ENCODE measurements at regions not wholly inside any gene's neighbourhood (a gene's known extent, or its start where the extent isn't known, plus 50 kb on each side); places are given as distances from the start of the nearest gene placed in this dataset.

DNA sequence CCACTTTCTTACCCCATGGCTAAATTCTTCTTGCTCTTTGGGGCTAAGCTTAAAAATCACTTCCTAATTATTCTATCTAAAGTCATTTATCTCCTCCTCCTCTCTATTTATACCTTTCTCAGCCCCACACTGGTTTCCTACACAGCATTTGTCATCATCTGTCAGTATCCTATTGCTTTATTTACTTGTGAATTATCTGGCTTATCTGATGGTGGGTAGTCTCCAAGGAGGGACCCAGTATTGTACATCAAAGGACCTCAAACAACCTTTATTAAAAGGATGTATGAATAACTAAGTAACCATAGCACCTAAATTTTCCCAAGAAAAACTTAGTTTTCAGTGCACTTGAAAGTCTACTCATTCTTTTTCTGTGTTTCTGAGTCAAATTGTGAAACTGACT is 332.7 kb upstream of the SNX7 start:
- Histone ChIP-seq H3K9me3 (ENCODE audit: low read length) (no peaks in the 10 kb centered on the region), H3F3A (ENCODE audit: low read length, unreplicated experiment) (peaks cover 10% of the 10 kb centered on the region), H3K4me2 (ENCODE audit: low read length) (0 out of 2 replicates have a peak overlapping the region, but pooled peaks have one; percentile 2), H3K9me2 (replicated peaks; ENCODE audit: low read length) (no peaks in the 10 kb centered on the region), H3K27me3 (ENCODE audit: low read length) (no peaks in the 10 kb centered on the region), H3K4me3 (ENCODE audit: low read length) (no peak overlapping the region), H2AFZ (ENCODE audit: low read length) (no peak overlapping the region), H3K36me3 (ENCODE audit: low read depth, low read length) (no peaks in the 10 kb centered on the region), H3K27ac (ENCODE audit: low read length) (peak overlapping the region; percentile 97), H3K79me2 (ENCODE audit: low read length) (no peaks in the 10 kb centered on the region), H4K20me1 (ENCODE audit: low read length) (no peaks in the 10 kb centered on the region), H3K4me1 (ENCODE audit: insufficient read depth, low read length) (peaks cover 87% of the 10 kb centered on the region), H3K9ac (ENCODE audit: low read length) (peak overlapping the region; percentile 6; the same call in 1 of the 2 replicates)
- CTCF ChIA-PET = no interaction called here
- DNase-seq (peak; percentile 64), ATAC-seq (no peak)
- TF ChIP-seq EZH2phosphoT487 (IDR thresholded peaks at IDR 0.05; ENCODE audit: borderline replicate concordance, low read length) = no peak
- no peak for TF ChIP-seq CTCF (conservative IDR thresholded peaks at IDR 0.05; ENCODE audit: low read depth, low read length)
- TF ChIP-seq EZH2 (IDR thresholded peaks at IDR 0.05; ENCODE audit: low read length, unreplicated experiment) = no peak
- POLR2A ChIA-PET (ENCODE audit: unreplicated experiment) = no interaction called here
- intact Hi-C loops (cut with micrococcal nuclease) = loop anchor here (10.0 kb wide), 2 partner anchors 404 to 1184 kb away; partner anchors contain the start of gene DPYD
- no TSS peak for BruUV-seq (replicated peaks)

GRCh38 chr1:98327220-98327861 is 334.2 kb upstream of the SNX7 start:
- H3K4me2 ChIP-seq (ENCODE audit: low read length) = no peak overlapping the region
- H3K9ac ChIP-seq (ENCODE audit: low read length) = no peak overlapping the region
- no peak for DNase-seq
- H3K4me3 ChIP-seq (ENCODE audit: low read length) = no peak overlapping the region
- POLR2A ChIA-PET (ENCODE audit: unreplicated experiment) = interaction anchor here (0.6 kb wide), 2 partner anchors 35 to 214 kb away, joined by 3 to 6 read pairs; no protein-coding TSS in a partner anchor
- H3K36me3 ChIP-seq (ENCODE audit: low read depth, low read length) = no peaks in the 10 kb centered on the region
- TF ChIP-seq EZH2 (IDR thresholded peaks at IDR 0.05; ENCODE audit: low read length, unreplicated experiment) = no peak
- TF ChIP-seq EZH2phosphoT487 (IDR thresholded peaks at IDR 0.05; ENCODE audit: borderline replicate concordance, low read length) = no peak
- TF ChIP-seq CTCF (conservative IDR thresholded peaks at IDR 0.05; ENCODE audit: low read depth, low read length) = no peak
- H3K9me2 ChIP-seq (replicated peaks; ENCODE audit: low read length) = no peaks in the 10 kb centered on the region
- no peaks in the 10 kb centered on the region for H3K27me3 ChIP-seq (ENCODE audit: low read length)
- no peaks in the 10 kb centered on the region for H3K9me3 ChIP-seq (ENCODE audit: low read length)
- CTCF ChIA-PET = no interaction called here
- no peaks in the 10 kb centered on the region for H3K79me2 ChIP-seq (ENCODE audit: low read length)
- peak overlapping the region; percentile 97; the same call in 1 of the 2 replicates for H3K27ac ChIP-seq (ENCODE audit: low read length)
- peaks cover 19% of the 10 kb centered on the region for H3F3A ChIP-seq (ENCODE audit: low read length, unreplicated experiment)
- BruUV-seq (replicated peaks) = no TSS peak
- H3K4me1 ChIP-seq (ENCODE audit: insufficient read depth, low read length) = peaks cover 91% of the 10 kb centered on the region
- no peak for ATAC-seq
- no peaks in the 10 kb centered on the region for H4K20me1 ChIP-seq (ENCODE audit: low read length)
- intact Hi-C loops (cut with micrococcal nuclease) = loop anchor here (10.0 kb wide), 2 partner anchors 403 to 1183 kb away; partner anchors contain the start of gene DPYD
- H2AFZ ChIP-seq (ENCODE audit: low read length) = no peak overlapping the region
